Cardiac muscle cell (in vitro differentiated cells and primary cell): ENCODE measurements at regions not wholly inside any gene's neighbourhood (a gene's known extent, or its start where the extent isn't known, plus 50 kb on each side); places are given as distances from the start of the nearest gene placed in this dataset.

Experiments
- DNase-seq, 2 donors: peaks; one replicate each; pipeline versions ENCODE4 v3.0.0 to v3.0.0-alpha.2; 2010 to 2017; ENCODE audit warnings: low read depth in 1 of 2, low spot score in 1 of 2
- H3K27ac ChIP-seq: fragments of 200-600 bp; sonication (generic); 2 replicates; pipeline ENCODE4 v1.5.1; 2016
- H3K27me3 ChIP-seq: fragments of 200-600 bp; sonication (generic); 2 replicates; pipeline ENCODE4 v1.6.0; 2016; ENCODE audit warnings: control low read depth
- H3K36me3 ChIP-seq: fragments of 200-600 bp; sonication (generic); 2 replicates; pipeline ENCODE4 v1.5.1; 2016; ENCODE audit warnings: control low read depth
- H3K4me1 ChIP-seq: fragments of 200-600 bp; sonication (generic); 2 replicates; pipeline ENCODE4 v1.8.1; 2017; ENCODE audit warnings: low read depth, mild to moderate bottlenecking, mixed run types
- H3K4me3 ChIP-seq: fragments of 200-600 bp; sonication (generic); 2 replicates; pipeline ENCODE4 v1.5.1; 2016; ENCODE audit warnings: mild to moderate bottlenecking
- H3K9me3 ChIP-seq: fragments of 200-600 bp; sonication (generic); 2 replicates; pipeline ENCODE4 v1.5.1; 2017; ENCODE audit warnings: low read depth, mild to moderate bottlenecking, control low read depth
- CTCF ChIP-seq: IDR thresholded peaks from 2 replicates; pipeline ENCODE4 v1.5.1; 2012; ENCODE audit warnings: low read depth, mild to moderate bottlenecking, low read length

DNA sequence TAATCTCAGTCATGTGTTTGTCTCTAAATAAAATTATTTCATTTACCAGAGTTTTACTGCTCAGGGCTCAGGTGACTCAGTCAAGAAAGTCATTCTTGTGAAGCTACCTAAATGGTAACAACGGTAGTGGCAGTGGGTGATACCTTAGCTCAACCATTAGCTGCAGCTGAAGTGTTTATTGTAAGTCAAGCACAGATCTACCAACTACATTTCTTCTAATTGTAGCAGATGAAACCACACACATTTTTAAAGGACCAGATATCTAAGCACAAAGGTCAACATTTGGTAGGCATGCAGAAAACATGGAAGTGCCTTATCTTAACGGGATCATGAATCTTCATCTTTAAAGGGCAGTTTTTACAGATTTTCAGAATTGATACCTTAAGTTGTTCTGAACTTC, 79.1 kb downstream of the FAT4 start:
- Histone ChIP-seq H3K9me3 (no peaks in the 10 kb centered on the region), H3K4me1 (no peaks in the 10 kb centered on the region), H3K27ac (no peak overlapping the region), H3K27me3 (no peaks in the 10 kb centered on the region), H3K36me3 (no peaks in the 10 kb centered on the region), H3K4me3 (no peak overlapping the region)
- DNase-seq: peak in 1 of 2 donors; percentile 12
- TF ChIP-seq CTCF: no peak

DNA sequence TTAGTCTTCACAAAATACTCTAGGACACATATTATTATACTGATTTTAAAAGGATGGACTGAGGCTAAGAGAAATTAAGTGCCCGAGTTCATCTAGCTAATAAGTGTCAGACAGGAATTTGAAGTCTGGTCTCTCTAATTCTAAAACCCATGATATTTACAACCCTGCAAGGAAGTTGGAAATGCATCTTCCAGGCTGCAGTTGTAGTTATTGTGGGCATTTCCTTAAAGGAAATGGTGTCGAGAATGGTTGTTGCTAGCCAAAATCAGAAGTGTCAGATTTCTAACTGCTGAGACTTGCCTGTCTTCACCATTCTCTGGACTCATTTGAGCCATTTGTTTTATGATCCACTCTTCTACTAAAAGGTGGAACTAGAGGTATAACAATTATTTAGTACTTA, 82.5 kb downstream of the FAT4 start:
- Histone ChIP-seq H3K4me1 (no peaks in the 10 kb centered on the region), H3K36me3 (no peaks in the 10 kb centered on the region), H3K9me3 (no peaks in the 10 kb centered on the region), H3K27ac (no peak overlapping the region), H3K4me3 (no peak overlapping the region), H3K27me3 (no peaks in the 10 kb centered on the region)
- TF ChIP-seq CTCF: no peak
- DNase-seq: no peak

DNA sequence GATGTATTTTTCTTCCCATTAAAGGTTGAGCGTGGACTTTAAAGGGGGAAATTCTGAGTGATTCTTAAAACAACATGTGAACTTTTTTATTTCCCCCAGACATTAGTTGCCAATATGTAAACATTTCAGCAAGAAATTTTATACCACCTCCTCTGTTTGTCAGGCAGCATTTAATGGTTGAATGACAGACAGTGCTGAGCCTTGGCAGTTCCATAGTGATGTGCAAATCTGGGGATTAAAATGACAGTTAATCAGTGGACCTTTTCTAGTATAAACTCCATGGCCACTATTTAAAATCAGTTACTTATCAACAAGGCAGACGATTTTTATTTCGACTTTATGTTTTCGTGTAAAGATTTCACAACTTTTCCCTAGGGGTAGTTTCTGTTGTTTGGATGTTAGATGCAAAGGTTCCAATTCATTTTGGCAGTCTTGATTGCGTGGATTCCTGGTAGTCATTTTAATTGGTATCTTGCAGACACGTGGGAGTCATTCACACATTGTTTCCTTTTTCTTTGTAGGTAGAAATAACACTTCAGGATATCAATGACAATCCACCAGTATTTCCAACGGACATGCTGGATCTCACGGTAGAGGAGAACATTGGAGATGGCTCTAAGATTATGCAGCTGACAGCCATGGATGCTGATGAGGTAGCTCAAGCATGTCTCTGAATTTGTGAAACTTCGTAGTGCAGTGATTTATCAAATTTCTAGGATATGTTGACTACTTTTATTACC, 83.7 kb downstream of the FAT4 start:
- Histone ChIP-seq H3K9me3 (no peaks in the 10 kb centered on the region), H3K36me3 (no peaks in the 10 kb centered on the region), H3K4me3 (no peak overlapping the region), H3K4me1 (no peaks in the 10 kb centered on the region), H3K27ac (no peak overlapping the region), H3K27me3 (no peaks in the 10 kb centered on the region)
- DNase-seq: no peak
- no peak for TF ChIP-seq CTCF

DNA sequence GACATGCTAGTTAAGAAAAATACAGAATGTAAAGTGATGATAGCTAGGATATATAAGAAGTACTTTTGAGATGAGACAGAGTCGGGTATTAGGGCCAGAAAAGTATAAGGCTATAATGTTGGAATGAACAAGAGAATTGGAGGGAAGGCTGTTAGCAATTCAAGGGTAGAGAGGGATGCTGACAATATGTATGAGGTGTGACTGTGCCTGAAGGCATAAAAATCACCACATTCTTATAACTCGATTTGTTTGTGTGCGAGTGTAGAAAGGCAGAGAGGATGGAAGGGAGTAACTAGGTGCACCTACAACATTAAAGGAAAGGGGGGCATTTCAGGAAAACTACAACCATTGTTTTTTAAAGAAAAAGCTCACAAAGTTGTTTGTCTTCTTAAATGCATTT, 86.0 kb downstream of the FAT4 start:
- no peak overlapping the region for H3K4me3 ChIP-seq
- no peak overlapping the region for H3K27ac ChIP-seq
- H3K9me3 ChIP-seq: no peaks in the 10 kb centered on the region
- DNase-seq: no peak
- H3K4me1 ChIP-seq: no peaks in the 10 kb centered on the region
- no peak for TF ChIP-seq CTCF
- H3K36me3 ChIP-seq: no peaks in the 10 kb centered on the region
- no peaks in the 10 kb centered on the region for H3K27me3 ChIP-seq

- H3K27ac ChIP-seq: no peak overlapping the region
- H3K36me3 ChIP-seq: no peaks in the 10 kb centered on the region
- H3K9me3 ChIP-seq: no peaks in the 10 kb centered on the region
- H3K27me3 ChIP-seq: no peaks in the 10 kb centered on the region
- H3K4me3 ChIP-seq: no peak overlapping the region
- DNase-seq: no peak
- TF ChIP-seq CTCF: no peak
- H3K4me1 ChIP-seq: no peaks in the 10 kb centered on the region
These were observed 87.0 kb downstream of the FAT4 start for GRCh38 chr4:125401784-125402183.

GRCh38 chr4:125420526-125420925, 105.8 kb downstream of the FAT4 start:
- peaks cover 16% of the 10 kb centered on the region for H3K4me1 ChIP-seq
- no peak overlapping the region for H3K4me3 ChIP-seq
- H3K27me3 ChIP-seq: no peaks in the 10 kb centered on the region
- TF ChIP-seq CTCF: no peak
- H3K36me3 ChIP-seq: no peaks in the 10 kb centered on the region
- peak in 1 of 2 donors; percentile 52 for DNase-seq
- no peaks in the 10 kb centered on the region for H3K9me3 ChIP-seq
- H3K27ac ChIP-seq: peak overlapping the region; percentile 63
